ENCODE measurements at regions not wholly inside any gene's neighbourhood (a gene's known extent, or its start where the extent isn't known, plus 50 kb on each side); places are given as distances from the start of the nearest gene placed in this dataset.
"Not testable (repeated sequence)": the region's sequence is repeated elsewhere in the genome, so short reads cannot be mapped to it uniquely, and the experiment has no call there.

DNA sequence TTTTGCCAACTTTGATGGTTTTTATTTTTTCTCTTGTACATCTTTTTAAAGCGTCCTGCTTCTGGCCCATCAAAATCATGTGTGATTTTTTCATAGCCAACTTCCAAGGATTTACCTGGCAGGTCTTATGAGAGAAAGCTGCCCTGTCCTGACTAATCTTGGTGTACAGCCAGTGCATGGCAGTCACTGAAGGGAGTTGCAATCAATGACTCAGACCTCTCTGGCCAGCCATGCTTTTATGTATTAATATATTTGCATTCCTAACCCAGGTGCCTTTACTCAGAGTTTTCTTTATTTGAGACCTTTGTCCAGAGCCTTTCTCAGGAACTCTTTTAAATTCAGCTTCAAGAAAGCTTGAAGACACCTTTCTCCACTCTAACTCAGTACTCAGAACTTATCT is 691.5 kb upstream of the HTR2C start:
- no peak for DNase-seq

- DNase-seq, result no peak
These were observed 710.8 kb upstream of the HTR2C start for GRCh38 chrX:113873056-113873455.

- no peak for DNase-seq
These were observed 715.2 kb upstream of the HTR2C start for GRCh38 chrX:113868711-113869110.

GRCh38 chrX:113868177-113868576 is 715.7 kb upstream of the HTR2C start:
- no peak for DNase-seq

GRCh38 chrX:113849408-113849807 is 734.5 kb upstream of the HTR2C start:
- DNase-seq, result no peak

- DNase-seq, result no peak
These were observed 750.5 kb upstream of the HTR2C start for GRCh38 chrX:113833096-113834055.

DNA sequence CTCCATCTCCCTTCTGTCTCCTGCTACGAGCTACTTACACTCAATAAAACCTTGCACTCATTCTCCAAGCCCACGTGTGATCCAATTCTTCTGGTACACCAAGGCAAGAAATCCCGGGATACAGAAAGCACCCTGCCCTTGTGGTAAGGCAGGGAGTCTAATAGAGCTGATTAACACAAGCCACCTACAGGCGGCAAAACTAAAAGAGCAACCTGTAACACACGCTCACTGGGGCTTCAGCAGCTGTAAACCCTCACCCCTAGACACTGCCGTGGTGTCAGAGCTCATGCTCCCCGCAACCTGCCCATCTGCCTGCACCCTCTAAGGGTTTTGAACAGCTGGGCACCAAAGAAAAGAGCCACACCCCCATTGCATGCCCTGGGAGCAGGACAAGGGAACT is 755.4 kb upstream of the HTR2C start:
- DNase-seq, result no peak

DNA sequence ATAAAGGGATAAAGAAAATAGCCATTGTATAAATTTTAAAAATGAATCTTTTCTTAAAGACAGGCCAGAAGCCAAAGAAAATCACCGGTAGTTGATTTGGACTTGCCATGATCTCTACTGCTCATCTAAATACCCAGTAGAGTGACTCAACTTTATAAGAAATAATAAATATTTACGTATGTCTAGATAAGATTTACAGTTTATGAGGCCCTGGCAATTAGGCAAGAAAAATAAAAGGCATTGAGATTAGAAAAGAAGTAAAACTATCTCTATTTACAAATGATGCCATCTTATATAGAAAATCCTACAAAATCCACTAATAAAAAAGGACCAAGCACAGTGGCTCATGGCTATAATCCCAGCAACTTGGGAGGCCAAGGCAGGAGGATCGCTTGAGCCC is 765.5 kb upstream of the HTR2C start:
- DNase-seq, result no peak

DNA sequence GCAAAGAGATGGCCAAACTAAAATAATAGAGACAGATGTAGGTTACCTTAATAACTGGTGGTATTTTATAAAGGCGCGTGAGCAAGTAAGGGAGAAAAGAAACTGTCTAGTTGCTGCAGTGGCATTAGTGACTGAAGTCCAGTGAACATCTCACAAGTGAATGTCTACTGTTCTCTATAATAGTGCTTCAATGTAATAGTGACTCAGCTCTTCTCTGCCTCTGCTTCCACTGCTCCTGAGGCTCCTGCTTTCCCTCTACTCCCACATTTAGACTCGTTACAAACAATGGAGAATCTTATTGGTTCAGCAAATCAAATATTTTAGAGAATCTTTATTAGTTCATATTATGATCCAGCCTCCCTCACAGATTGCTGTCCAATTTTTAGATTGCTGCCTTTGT is 779.1 kb upstream of the HTR2C start:
- DNase-seq, result no peak

DNA sequence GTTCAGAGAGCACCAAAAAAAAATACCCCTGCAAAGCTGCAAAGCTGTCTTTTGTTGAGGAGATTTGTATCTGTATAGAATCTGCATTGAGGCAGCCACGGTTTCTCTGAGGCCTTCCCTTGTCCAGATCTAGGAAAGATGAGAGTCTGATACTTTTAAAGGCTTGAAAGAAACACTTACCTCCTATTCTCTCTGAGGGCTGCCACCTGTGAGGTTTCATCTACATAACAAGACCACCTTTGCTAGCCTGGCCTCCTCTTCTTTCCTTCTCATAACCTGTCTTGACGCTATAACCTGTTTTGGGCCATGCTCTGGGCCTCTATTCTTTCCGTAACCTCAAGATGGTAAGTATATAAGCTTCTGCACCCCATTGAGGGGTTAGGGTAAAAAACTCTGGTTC is 779.6 kb upstream of the HTR2C start:
- no peak for DNase-seq

GRCh38 chrX:113802837-113803236 is 781.0 kb upstream of the HTR2C start:
- no peak for DNase-seq

DNA sequence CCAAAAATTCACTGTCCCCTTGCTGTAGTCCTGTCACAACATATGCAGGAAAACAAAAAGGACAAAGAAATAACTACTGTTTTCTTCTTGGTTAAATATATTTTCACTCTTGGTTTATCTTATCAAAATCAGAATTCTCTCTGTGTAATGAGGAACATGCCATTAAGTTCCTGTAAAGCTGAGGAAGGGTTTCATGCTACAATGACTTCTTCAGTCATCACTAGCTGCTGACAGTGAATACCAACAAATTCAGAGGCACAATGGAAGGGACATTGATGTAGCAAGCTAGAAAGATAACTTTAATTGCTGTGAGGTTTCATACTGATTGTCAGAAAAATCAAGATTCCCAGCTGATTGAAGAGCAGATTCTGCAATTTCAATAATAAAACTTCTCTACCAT is 782.9 kb upstream of the HTR2C start:
- no peak for DNase-seq

DNA sequence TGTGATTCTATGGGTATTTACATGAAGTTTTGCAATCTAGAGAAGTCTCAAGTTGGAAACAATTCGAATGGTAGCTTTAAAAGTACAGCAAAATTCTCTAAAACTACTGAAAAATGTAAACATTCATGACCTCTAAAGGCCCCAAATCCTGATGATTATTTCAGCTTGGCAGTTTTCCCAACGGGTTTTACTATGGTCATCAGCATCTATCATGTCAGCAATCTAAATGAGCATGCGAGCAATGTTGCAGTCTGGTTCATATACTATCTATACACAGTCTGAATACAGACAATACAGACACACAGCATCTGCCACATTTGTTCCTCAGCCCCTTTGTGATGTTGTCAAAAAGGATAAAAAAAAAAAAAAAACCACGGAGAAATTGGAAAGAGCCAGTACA is 790.3 kb upstream of the HTR2C start:
- DNase-seq, result no peak

DNA sequence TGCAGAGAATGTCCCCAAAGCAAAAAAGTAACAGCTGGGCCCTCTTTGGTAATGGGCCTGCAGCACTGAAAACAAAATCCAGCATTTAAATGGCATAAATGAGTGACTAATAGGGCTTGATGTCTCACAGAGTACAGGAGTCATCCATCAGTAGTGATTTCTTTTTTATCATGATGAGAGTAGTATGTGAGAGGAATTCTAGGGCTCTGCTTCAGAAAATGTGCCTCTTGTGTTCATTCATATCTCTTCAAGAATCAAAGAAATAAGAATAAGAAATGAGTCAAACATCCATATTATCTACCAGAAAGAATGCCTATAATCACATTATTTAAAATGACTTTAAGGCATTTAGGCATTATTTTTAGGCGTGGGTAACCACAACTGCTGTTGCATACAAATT is 792.9 kb upstream of the HTR2C start:
- no peak for DNase-seq

- not testable (repeated sequence) for DNase-seq
These were observed 799.1 kb upstream of the HTR2C start for GRCh38 chrX:113784754-113785153.

DNA sequence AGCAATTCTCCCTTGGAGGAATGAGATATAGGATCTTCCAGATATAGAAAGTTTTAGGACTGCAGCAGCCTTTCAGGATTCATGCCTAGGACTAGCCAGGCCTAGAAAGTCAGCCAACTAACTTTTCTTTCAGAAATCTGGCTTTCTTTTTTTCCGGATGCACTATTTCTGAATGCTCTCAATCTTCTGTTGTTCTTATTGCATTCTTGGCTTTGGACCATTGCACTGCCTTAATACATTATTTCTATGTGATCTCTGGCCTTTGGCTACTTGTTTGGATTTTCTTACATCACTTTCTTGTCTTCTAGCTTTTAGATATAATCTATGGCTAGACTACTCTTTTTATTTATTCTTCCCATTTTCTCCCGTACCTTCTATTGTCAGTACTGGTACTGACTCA is 813.1 kb upstream of the HTR2C start:
- no peak for DNase-seq

DNA sequence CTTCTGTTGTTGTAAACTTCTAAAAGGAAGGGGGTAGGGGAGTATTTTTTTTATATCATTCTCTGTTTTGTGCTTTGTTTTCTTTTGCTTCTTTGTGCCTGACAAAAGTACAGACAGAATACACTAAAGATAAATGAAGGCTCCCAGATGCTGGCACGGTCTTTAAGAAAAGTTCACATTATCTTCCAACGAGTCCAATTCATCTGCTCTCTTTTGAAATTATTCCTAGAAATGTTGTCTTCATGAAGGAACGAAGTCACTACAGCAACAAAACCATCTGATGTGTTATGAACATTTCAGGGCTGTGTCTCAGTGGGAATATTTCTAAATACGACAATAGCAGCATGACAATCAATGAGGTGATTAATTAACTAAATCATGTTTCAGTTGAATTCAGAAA is 813.8 kb upstream of the HTR2C start:
- no peak for DNase-seq

DNA sequence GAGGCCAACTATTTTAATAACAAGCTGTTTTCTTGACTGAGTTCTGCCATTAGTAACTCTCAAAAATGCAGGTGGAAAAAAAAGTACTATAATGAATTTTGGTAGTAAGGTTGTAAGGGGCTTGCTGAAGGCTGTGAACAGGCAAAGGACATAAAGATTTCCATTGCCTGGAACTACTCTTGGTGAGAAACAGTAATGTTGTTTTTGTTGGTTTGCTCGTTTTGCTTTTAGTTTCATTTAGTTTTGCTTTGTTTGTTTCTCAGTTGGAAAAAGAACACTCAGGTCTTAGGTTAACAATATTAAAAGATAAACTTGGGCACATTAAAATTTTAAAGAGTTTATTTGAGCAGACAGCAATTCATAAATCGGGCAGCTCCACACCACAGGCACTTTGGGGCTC is 824.5 kb upstream of the HTR2C start:
- no peak for DNase-seq

- no peak for DNase-seq
These were observed 836.5 kb upstream of the HTR2C start for GRCh38 chrX:113747274-113747973.

DNA sequence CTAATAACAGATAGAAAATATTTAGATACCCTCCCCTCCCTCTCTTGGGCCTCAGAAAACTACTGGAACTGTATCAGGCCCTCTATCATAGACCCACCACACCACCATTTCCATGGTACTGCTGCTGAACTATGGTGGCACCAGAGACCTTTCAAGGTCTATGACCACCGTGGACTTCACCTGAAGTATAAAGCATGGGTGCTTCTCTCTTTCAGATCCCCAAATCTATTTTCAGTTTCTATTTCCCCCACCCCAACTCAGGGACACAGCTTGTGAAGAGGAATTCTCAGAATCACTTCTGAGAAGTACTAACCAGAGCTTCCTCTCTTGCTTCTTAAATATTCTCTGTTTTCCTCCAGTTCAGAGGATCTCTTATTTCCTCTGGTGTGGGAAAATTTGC is 840.8 kb upstream of the HTR2C start:
- DNase-seq, result no peak

DNA sequence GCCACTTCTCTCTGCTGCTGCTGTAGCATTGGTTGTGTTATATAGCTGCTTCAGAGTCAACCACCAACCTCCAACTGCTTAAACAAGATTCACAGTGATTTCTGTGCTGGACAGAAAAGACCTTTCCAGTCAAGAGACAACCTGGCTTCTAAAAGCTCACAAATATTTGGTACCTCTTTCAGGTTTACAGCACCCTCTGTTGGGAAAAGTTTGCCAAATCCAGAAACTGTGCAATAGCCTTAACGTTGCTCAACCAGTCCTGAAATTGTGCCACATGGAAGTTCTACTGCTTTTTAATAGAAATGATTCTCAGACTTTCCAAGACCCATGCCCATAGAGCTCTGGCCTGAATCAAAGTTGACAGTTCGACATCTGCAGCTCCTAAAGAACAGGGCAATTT is 842.1 kb upstream of the HTR2C start:
- peak; percentile 28 for DNase-seq

DNA sequence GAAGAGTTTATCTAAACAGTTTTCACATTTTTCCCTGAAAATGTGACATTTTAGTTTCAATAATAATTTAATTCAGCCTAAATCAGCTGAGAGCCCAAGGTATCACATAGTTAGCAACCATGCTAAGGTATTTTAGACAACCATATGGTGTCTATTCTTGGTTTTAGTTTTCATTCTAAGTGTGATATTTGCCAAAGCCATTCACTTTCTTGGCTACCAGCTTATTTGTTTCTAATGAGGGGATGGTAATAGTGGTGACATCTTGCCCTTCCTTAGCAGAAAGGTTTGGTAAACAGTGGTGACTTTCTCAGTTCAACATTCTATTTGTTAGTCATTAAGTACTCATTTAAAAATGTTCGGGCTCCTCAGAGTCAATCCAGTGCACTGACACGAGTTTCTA is 854.9 kb upstream of the HTR2C start:
- DNase-seq, result no peak

DNA sequence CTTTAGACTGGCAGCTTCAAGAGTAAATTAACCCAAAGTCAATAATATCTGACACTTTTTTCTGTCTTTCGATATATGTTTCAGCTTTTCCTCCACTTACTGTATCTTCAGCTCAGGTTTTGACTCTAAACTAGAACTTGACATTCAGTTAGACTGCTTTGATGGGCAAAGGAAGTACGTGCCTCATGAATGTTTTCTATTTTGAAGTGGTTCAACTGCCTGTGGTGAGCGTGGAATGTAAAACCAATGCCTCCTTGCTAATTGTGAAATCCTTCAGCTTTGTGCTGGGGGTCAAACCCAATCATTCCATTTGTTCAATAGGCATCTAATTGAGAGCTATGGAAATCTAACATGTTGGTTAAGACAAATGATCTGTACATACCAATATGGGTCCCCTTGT is 857.0 kb upstream of the HTR2C start:
- DNase-seq, result no peak

- no peak for DNase-seq
These were observed 857.4 kb upstream of the HTR2C start for GRCh38 chrX:113726466-113726865.

Measured in NCI-H1092 treated with DMSO at 0.1 percent for 48 hours (cell line).